ENCODE measurements at regions not wholly inside any gene's neighbourhood (a gene's known extent, or its start where the extent isn't known, plus 50 kb on each side); places are given as distances from the start of the nearest gene placed in this dataset.

DNA sequence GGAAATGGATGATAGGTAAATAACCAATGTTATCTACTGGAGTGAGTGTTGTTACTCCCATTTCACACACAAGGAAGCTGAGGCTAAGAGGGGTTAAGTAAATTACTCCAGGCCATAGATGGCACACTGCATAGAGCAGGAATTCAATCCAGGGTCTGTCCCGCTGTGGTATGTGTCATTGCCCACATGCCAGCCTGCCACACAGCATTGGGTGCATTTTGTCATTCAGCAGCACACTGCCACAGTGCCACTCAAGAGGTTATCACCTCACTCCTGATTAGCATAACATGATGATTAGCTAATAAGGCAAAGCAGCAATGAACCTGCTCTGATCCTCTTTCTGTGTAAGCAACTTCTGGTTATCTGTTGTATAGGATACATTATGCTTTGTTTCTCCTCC lies 157.4 kb upstream of the CTNNB1 start:
- Histone ChIP-seq H3K27me3 (no peaks in the 10 kb centered on the region), H3K27ac (no peak overlapping the region), H3K36me3 (no peaks in the 10 kb centered on the region), H3K4me1 (no peaks in the 10 kb centered on the region), H3K9me3 (no peaks in the 10 kb centered on the region), H3K4me3 (no peak overlapping the region)
- intact Hi-C loops (cut with DNase I; ENCODE audit: low total_unique reads), result no loop called here
- DNase-seq, result no peak
- TF ChIP-seq, protein P1, sequence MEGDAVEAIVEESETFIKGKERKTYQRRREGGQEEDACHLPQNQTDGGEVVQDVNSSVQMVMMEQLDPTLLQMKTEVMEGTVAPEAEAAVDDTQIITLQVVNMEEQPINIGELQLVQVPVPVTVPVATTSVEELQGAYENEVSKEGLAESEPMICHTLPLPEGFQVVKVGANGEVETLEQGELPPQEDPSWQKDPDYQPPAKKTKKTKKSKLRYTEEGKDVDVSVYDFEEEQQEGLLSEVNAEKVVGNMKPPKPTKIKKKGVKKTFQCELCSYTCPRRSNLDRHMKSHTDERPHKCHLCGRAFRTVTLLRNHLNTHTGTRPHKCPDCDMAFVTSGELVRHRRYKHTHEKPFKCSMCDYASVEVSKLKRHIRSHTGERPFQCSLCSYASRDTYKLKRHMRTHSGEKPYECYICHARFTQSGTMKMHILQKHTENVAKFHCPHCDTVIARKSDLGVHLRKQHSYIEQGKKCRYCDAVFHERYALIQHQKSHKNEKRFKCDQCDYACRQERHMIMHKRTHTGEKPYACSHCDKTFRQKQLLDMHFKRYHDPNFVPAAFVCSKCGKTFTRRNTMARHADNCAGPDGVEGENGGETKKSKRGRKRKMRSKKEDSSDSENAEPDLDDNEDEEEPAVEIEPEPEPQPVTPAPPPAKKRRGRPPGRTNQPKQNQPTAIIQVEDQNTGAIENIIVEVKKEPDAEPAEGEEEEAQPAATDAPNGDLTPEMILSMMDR (IDR thresholded peaks at IDR 0.05), result no peak

DNA sequence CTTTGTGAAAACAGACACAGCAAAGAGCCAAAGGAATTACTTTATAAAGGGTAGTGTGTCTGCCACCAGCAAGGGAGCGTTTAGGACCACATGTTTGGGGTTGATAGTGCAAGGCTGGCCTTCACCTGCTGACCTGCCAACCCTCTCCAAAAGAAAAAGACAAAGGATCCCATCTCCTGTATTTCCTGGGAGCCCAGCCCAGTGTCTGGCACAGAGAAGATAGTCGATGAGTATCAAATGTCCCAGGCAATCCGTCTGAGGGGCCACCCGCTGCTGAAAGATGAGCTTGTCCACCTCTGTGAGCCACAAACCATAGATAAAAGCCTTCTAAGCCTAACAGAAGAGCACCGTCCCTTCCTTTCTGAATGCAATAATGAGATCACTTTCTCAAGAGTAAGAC lies 154.8 kb upstream of the CTNNB1 start:
- Histone ChIP-seq H3K9me3 (no peaks in the 10 kb centered on the region), H3K4me1 (no peaks in the 10 kb centered on the region), H3K27me3 (no peaks in the 10 kb centered on the region), H3K36me3 (no peaks in the 10 kb centered on the region), H3K27ac (no peak overlapping the region), H3K4me3 (no peak overlapping the region)
- no peak for DNase-seq
- TF ChIP-seq, protein P1 (IDR thresholded peaks at IDR 0.05), result no peak
- intact Hi-C loops (cut with DNase I; ENCODE audit: low total_unique reads), result no loop called here

DNA sequence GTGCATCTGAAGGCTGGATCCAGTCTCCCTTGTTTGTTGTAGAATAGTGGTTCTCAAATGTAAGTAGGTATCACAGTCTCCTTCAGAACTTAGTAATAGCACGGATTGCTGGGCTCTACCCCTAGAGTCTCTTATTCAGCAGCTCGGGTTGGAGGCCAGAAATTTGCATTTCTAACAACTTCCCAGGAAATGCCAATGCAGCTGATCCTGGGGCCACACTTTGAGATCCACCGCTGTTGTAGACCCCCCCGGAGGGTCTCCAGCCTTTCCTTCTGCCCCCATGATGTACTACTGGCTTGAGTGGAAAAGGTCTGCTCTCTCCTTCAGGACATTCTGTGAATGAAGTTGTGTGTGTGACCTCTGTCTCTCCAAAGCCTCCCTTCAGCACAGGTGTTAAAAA lies 153.8 kb upstream of the CTNNB1 start:
- TF ChIP-seq, protein P1 (IDR thresholded peaks at IDR 0.05), result no peak
- no peaks in the 10 kb centered on the region for H3K4me1 ChIP-seq

DNA sequence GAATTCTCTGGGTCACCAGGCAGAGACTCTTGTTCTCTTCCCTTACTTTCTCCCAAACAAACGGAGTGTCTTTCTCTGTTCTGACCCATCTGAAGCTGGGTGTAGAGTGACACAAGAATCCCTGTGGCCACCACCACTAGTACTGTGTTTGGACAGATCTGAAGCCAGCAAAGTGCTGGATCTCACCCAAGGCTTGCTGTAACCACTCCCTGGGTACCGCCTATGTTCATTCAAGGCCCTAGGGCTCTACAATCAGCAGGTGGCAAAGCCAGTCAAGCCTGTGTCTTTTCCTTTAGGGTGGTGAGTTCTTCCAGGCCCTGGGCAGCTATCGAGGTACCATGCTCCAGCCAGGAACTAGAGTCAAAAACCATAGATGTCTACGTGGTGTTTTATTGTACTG lies 149.2 kb upstream of the CTNNB1 start:
- Histone ChIP-seq H3K4me1 (no peaks in the 10 kb centered on the region), H3K27me3 (no peaks in the 10 kb centered on the region), H3K4me3 (no peak overlapping the region), H3K36me3 (no peaks in the 10 kb centered on the region), H3K9me3 (no peaks in the 10 kb centered on the region), H3K27ac (no peak overlapping the region)
- no peak for DNase-seq
- intact Hi-C loops (cut with DNase I; ENCODE audit: low total_unique reads), result no loop called here
- TF ChIP-seq, protein P1 (IDR thresholded peaks at IDR 0.05), result no peak

More for the DNA sequence above, 153.8 kb upstream of the CTNNB1 start:
- no peaks in the 10 kb centered on the region for H3K36me3 ChIP-seq
- no peaks in the 10 kb centered on the region for H3K27me3 ChIP-seq
- H3K27ac ChIP-seq, result no peak overlapping the region
- no peak overlapping the region for H3K4me3 ChIP-seq
- no peaks in the 10 kb centered on the region for H3K9me3 ChIP-seq
- DNase-seq, result no peak
- intact Hi-C loops (cut with DNase I; ENCODE audit: low total_unique reads), result no loop called here

DNA sequence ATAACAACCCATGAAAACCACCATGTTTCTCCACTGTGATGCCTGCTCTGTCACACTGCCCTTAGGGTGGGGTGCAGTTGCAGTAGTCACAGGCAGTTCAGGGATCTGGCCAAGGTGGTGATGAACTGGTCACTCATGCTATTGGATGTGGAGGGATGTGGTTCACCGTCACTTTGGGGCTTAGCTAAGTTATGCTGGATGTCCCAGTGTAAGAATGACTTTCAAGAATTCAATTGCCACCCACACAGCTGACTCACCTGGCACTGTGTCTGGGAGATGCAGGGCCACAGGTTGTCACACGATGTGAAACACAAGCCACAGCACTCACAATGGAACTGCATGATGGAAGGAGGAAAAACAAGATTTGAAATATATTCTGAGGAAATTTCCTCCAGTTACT lies 146.1 kb upstream of the CTNNB1 start:
- H3K27me3 ChIP-seq, result no peaks in the 10 kb centered on the region
- no peak overlapping the region for H3K27ac ChIP-seq
- H3K4me3 ChIP-seq, result no peak overlapping the region
- DNase-seq, result no peak
- H3K36me3 ChIP-seq, result no peaks in the 10 kb centered on the region
- intact Hi-C loops (cut with DNase I; ENCODE audit: low total_unique reads), result no loop called here
- H3K9me3 ChIP-seq, result no peaks in the 10 kb centered on the region
- no peaks in the 10 kb centered on the region for H3K4me1 ChIP-seq
- TF ChIP-seq, protein P1 (IDR thresholded peaks at IDR 0.05), result no peak

DNA sequence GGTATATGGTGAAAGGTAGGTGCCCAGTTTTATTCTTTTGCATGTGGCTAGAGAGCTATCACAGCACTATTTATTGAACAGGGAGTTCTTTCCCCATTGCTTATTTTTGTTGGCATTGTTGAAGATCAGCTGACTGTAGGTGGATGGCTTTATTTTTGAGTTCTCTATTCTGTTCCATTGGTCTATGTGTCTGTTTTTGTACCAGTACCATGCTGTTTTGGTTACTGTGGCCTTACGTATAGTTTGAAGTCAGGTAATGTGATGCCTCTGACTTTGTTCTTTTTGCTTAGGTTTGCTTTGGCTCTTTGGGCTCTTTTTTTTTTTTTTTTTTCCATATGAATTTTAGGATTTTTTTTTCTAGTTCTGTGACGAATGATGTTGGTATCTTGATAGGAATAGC lies 139.2 kb upstream of the CTNNB1 start:
- Histone ChIP-seq H3K4me1 (peaks cover 0 to 3% (median 0%) of the 10 kb centered on the region in 4 donors), H3K27me3 (no peaks in the 10 kb centered on the region), H3K4me3 (no peak overlapping the region), H3K9me3 (no peaks in the 10 kb centered on the region), H3K27ac (no peak overlapping the region), H3K36me3 (no peaks in the 10 kb centered on the region)
- intact Hi-C loops (cut with DNase I; ENCODE audit: low total_unique reads), result no loop called here
- no peak for DNase-seq
- TF ChIP-seq, protein P1 (IDR thresholded peaks at IDR 0.05), result no peak
